B cell (primary cell): ENCODE measurements at regions not wholly inside any gene's neighbourhood (a gene's known extent, or its start where the extent isn't known, plus 50 kb on each side); places are given as distances from the start of the nearest gene placed in this dataset.

Source experiments
- ATAC-seq: fragments of 200-7000 bp; cut with Tn5 transposase; one replicate; pipeline ENCODE4 v1.10.0; 2021; ENCODE audit warnings: low read depth, mild to moderate bottlenecking, moderate number of reproducible peaks, moderate library complexity
- CTCF ChIA-PET: fragments of 350-600 bp; sonication (Branson Sonifier 250); formaldehyde crosslinking; loops from one replicate; lab custom pipeline; 2021; ENCODE audit warnings: antibody characterized with exemption, inconsistent platforms; lab: Charles Lee
- POLR2A ChIA-PET: fragments of 350-600 bp; sonication (Branson Sonifier 250); formaldehyde crosslinking; loops from one replicate; lab custom pipeline; 2021; ENCODE audit warnings: antibody characterized with exemption; lab: Charles Lee
- DNase-seq: peaks from one replicate; pipeline ENCODE4 v3.0.0; 2013
- H2AFZ ChIP-seq: 2 replicates; pipeline ENCODE4 v1.6.1; 2012; ENCODE audit warnings: mild to moderate bottlenecking, low read depth, low read length; ENCODE audit not compliant: insufficient read depth, poor library complexity, severe bottlenecking
- H3K27ac ChIP-seq, 2 donors: 1 replicate in 1 of 2; 2 replicates in 1 of 2; pipeline ENCODE4 v1.5.1; 2012 to 2013; ENCODE audit warnings: low read length in 2 of 2, mild to moderate bottlenecking in 2 of 2, moderate library complexity in 1 of 2
- H3K27me3 ChIP-seq, 4 experiments: fragments of 200-600 bp in 1 of 4; sonication (generic) in 1 of 4; replicated peaks in 1 of 4; 1 replicate in 2 of 4; 2 replicates in 2 of 4; pipeline versions ENCODE4 v1.6.1 to v1.7.0; 2013 to 2016; ENCODE audit warnings: low read length in 3 of 4, mild to moderate bottlenecking in 2 of 4, mixed read lengths in 1 of 4, moderate library complexity in 1 of 4; ENCODE audit not compliant: insufficient read depth in 4 of 4, control insufficient read depth in 3 of 4; ENCODE audit errors: control extremely low read depth in 1 of 4
- H3K36me3 ChIP-seq, 2 experiments: replicated peaks in 1 of 2; 1 replicate in 1 of 2; 2 replicates in 1 of 2; pipeline versions ENCODE4 v1.6.1 to v1.7.1; 2013; ENCODE audit warnings: low read length in 1 of 2; ENCODE audit not compliant: insufficient read depth in 2 of 2, control insufficient read depth in 1 of 2; ENCODE audit errors: control extremely low read depth in 1 of 2, extremely low read depth in 1 of 2
- H3K4me1 ChIP-seq, 2 donors: fragments of 200-600 bp in 1 of 2; sonication (generic) in 1 of 2; 1 replicate in 1 of 2; 2 replicates in 1 of 2; pipeline versions ENCODE4 v1.5.1 to v1.6.1; 2013 to 2017; ENCODE audit warnings: low read length in 2 of 2; ENCODE audit not compliant: control insufficient read depth in 2 of 2, insufficient read depth in 2 of 2
- H3K4me2 ChIP-seq: replicated peaks from 2 replicates; pipeline ENCODE3; 2012; ENCODE audit warnings: mild to moderate bottlenecking, low read depth, low read length; ENCODE audit not compliant: poor library complexity, severe bottlenecking
- H3K4me3 ChIP-seq, 5 experiments: fragments of 200-600 bp in 1 of 5; sonication (generic) in 1 of 5; 1 replicate in 3 of 5; 2 replicates in 2 of 5; pipeline versions ENCODE4 v1.5.1 to v1.7.0; 2011 to 2016; ENCODE audit warnings: low read length in 4 of 5, mild to moderate bottlenecking in 4 of 5, low read depth in 2 of 5, control low read depth in 1 of 5, moderate library complexity in 1 of 5; ENCODE audit not compliant: insufficient read depth in 1 of 5; ENCODE audit errors: control extremely low read depth in 1 of 5, extremely low read depth in 1 of 5
- H3K79me2 ChIP-seq: fragments of 200-600 bp; sonication (generic); one replicate; pipeline ENCODE4 v1.6.0; 2016; ENCODE audit warnings: low read length; ENCODE audit not compliant: control insufficient read depth, insufficient read depth
- H3K9ac ChIP-seq: fragments of 200-600 bp; sonication (generic); 2 replicates; pipeline ENCODE4 v1.6.1; 2017; ENCODE audit warnings: mild to moderate bottlenecking, low read length, moderate library complexity
- H3K9me3 ChIP-seq, 3 donors: one replicate each; pipeline versions ENCODE4 v1.6.1 to v1.7.1; 2013; ENCODE audit warnings: low read length in 2 of 3; ENCODE audit not compliant: control insufficient read depth in 2 of 3, insufficient read depth in 1 of 3; ENCODE audit errors: control extremely low read depth in 1 of 3
- H4K20me1 ChIP-seq: 2 replicates; pipeline ENCODE4 v1.6.0; 2012; ENCODE audit warnings: mild to moderate bottlenecking, low read length; ENCODE audit not compliant: insufficient read depth, control insufficient read depth, poor library complexity, severe bottlenecking
- H3K27ac Mint-ChIP-seq: one replicate; pipeline ENCODE4 v1.8.0; 2021; ENCODE audit warnings: mixed read lengths
- H3K27me3 Mint-ChIP-seq: one replicate; pipeline ENCODE4 v1.8.0; 2021; ENCODE audit warnings: mixed read lengths
- H3K4me1 Mint-ChIP-seq: one replicate; pipeline ENCODE4 v1.8.0; 2021; ENCODE audit warnings: mixed read lengths
- H3K4me3 Mint-ChIP-seq: one replicate; pipeline ENCODE4 v1.8.0; 2021; ENCODE audit warnings: mixed read lengths
- H3K9me3 Mint-ChIP-seq: one replicate; pipeline ENCODE4 v1.8.0; 2022; ENCODE audit warnings: mixed read lengths; ENCODE audit not compliant: insufficient read depth
- EZH2 ChIP-seq: IDR thresholded peaks from 2 replicates; pipeline ENCODE4 v1.6.1; 2012; ENCODE audit warnings: borderline replicate concordance, low read depth, mild to moderate bottlenecking, moderate library complexity, low read length; ENCODE audit not compliant: insufficient read depth, poor library complexity, severe bottlenecking
- WGBS: methylation state at CpG from one replicate; pipeline ENCODE4 v1.1.5; 2013; ENCODE audit warnings: missing lambda C conversion rate; ENCODE audit not compliant: insufficient coverage; 5-methylcytosine and 5-hydroxymethylcytosine counted together
- intact Hi-C: fragments of 100-400 bp; cut with micrococcal nuclease; formaldehyde crosslinking; loops from one replicate; pipeline ENCODE4 v1.10.0; 2022
- TF ChIP-seq, protein P1 (sequence below): fragments of 200-600 bp; IDR thresholded peaks from one replicate; pipeline ENCODE4 v1.8.0; 2022; ENCODE audit warnings: antibody characterized with exemption, mild to moderate bottlenecking

DNA sequence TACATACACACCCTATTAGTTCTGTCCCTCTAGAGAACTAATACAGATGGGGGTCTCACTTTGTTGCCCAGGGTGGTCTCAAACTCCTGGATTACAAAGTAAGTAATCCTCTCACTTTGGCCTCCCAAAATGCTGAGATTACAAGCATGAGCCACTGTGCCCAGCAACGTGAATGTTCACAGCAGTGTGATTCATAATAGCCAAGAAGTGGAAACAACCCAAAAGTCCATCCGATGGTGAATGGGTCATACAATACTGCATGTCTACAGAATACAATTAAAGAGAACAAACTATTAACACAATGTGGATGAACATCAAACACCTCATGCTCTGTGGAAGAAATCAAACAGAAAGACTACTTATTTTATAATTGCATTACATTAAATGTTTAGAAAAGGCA, 57.3 kb upstream of the SYNE2 start:
- intact Hi-C loops, result no loop called here
- H3K9me3 ChIP-seq, result no peaks in the 10 kb centered on the region
- DNase-seq (no peak), ATAC-seq (no peak)
- CTCF ChIA-PET, result interaction anchor here (1.2 kb wide), 1 partner anchor 508 kb away, joined by 5 read pairs; no protein-coding TSS in a partner anchor
- no peak overlapping the region for H3K4me2 ChIP-seq
- Mint-ChIP-seq H3K27ac (no peak overlapping the region), H3K9me3 (no peaks in the 10 kb centered on the region), H3K4me1 (peaks cover 3% of the 10 kb centered on the region), H3K27me3 (peaks cover 4% of the 10 kb centered on the region), H3K4me3 (no peak overlapping the region)
- H3K36me3 ChIP-seq, result no peaks in the 10 kb centered on the region
- H2AFZ ChIP-seq, result no peak overlapping the region
- no peaks in the 10 kb centered on the region for H3K27me3 ChIP-seq
- H3K27ac ChIP-seq, result no peak overlapping the region
- no peaks in the 10 kb centered on the region for H3K79me2 ChIP-seq
- TF ChIP-seq EZH2, result no peak
- TF ChIP-seq, protein P1, sequence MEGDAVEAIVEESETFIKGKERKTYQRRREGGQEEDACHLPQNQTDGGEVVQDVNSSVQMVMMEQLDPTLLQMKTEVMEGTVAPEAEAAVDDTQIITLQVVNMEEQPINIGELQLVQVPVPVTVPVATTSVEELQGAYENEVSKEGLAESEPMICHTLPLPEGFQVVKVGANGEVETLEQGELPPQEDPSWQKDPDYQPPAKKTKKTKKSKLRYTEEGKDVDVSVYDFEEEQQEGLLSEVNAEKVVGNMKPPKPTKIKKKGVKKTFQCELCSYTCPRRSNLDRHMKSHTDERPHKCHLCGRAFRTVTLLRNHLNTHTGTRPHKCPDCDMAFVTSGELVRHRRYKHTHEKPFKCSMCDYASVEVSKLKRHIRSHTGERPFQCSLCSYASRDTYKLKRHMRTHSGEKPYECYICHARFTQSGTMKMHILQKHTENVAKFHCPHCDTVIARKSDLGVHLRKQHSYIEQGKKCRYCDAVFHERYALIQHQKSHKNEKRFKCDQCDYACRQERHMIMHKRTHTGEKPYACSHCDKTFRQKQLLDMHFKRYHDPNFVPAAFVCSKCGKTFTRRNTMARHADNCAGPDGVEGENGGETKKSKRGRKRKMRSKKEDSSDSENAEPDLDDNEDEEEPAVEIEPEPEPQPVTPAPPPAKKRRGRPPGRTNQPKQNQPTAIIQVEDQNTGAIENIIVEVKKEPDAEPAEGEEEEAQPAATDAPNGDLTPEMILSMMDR, result no peak
- no CpG with 5 or more reads among the region's 2 CpGs for WGBS
- no peaks in the 10 kb centered on the region for H4K20me1 ChIP-seq
- no peak overlapping the region for H3K4me3 ChIP-seq
- POLR2A ChIA-PET, result no interaction called here
- H3K9ac ChIP-seq, result no peak overlapping the region
- H3K4me1 ChIP-seq, result no peaks in the 10 kb centered on the region

DNA sequence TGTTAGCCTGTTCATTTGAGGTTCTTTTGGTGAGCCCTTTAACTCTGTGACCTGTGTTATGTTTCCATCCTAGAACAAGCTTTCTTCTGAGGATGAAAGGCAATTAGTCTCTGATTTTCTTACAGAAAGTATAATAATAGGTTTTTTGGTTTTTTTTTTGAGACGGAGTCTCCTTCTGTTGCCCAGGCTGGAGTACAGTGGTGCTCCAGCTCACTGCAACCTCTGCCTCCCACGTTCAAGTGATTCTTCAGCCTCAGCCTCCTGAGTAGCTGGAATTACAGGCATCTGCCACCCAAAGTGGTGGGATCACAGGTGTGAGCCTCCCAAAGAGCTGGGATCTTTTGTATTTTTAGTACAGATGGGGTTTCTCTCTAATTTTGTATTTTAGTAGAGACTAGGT, 52.7 kb upstream of the SYNE2 start:
- no peaks in the 10 kb centered on the region for H3K4me1 ChIP-seq
- Mint-ChIP-seq H3K4me3 (peak overlapping the region; percentile 9), H3K9me3 (no peaks in the 10 kb centered on the region), H3K27me3 (no peaks in the 10 kb centered on the region), H3K27ac (no peak overlapping the region), H3K4me1 (peaks cover 3% of the 10 kb centered on the region)
- H3K4me3 ChIP-seq, result no peak overlapping the region
- ChIA-PET POLR2A (no interaction called here), CTCF (interaction anchor here (0.6 to 4.2 kb wide), 22 partner anchors 10 to 507 kb away, joined by 3 to 45 read pairs (median 3); partner anchors contain the start of gene ESR2)
- H3K36me3 ChIP-seq, result no peaks in the 10 kb centered on the region
- WGBS, result 50% methylated on average over 1 of the region's 2 CpGs
- H3K27ac ChIP-seq, result no peak overlapping the region
- intact Hi-C loops, result no loop called here
- DNase-seq (no peak), ATAC-seq (no peak)
- TF ChIP-seq, protein P1, result no peak
- TF ChIP-seq EZH2, result no peak
- no peaks in the 10 kb centered on the region for H3K79me2 ChIP-seq
- H3K4me2 ChIP-seq, result no peak overlapping the region
- H4K20me1 ChIP-seq, result no peaks in the 10 kb centered on the region
- no peak overlapping the region for H3K9ac ChIP-seq
- H3K27me3 ChIP-seq, result no peaks in the 10 kb centered on the region
- no peaks in the 10 kb centered on the region for H3K9me3 ChIP-seq
- H2AFZ ChIP-seq, result peak overlapping the region; percentile 74
